Psoas muscle (tissue), 7 donors: ENCODE measurements at regions not wholly inside any gene's neighbourhood (a gene's known extent, or its start where the extent isn't known, plus 50 kb on each side); places are given as distances from the start of the nearest gene placed in this dataset.

Experiments
- ATAC-seq, 4 donors: fragments of 200-7000 bp; cut with Tn5 transposase; one replicate each; pipeline ENCODE4 v1.9.1; 2020; ENCODE audit warnings: moderate library complexity in 3 of 4, mild to moderate bottlenecking in 2 of 4
- DNase-seq, 2 donors: peaks; one replicate each; pipeline ENCODE4 v3.0.0-alpha.2; 2020
- H3K27ac ChIP-seq: fragments of 200-600 bp; one replicate; pipeline ENCODE4 v1.8.0; 2022
- H3K27me3 ChIP-seq, 3 donors: fragments of 200-600 bp in 1 of 3; one replicate each; pipeline versions ENCODE4 v1.6.1 to v1.8.0; 2013 to 2022; ENCODE audit warnings: low read length in 2 of 3, mild to moderate bottlenecking in 2 of 3, moderate library complexity in 1 of 3; ENCODE audit not compliant: insufficient read depth in 3 of 3
- H3K36me3 ChIP-seq, 2 donors: fragments of 200-600 bp in 1 of 2; one replicate each; pipeline versions ENCODE4 v1.6.1 to v1.8.0; 2013 to 2022; ENCODE audit warnings: low read depth in 1 of 2, mild to moderate bottlenecking in 1 of 2, moderate library complexity in 1 of 2; ENCODE audit not compliant: insufficient read depth in 1 of 2
- H3K4me1 ChIP-seq: fragments of 200-600 bp; one replicate; pipeline ENCODE4 v1.8.0; 2022
- H3K4me3 ChIP-seq: fragments of 200-600 bp; one replicate; pipeline ENCODE4 v1.8.0; 2022; ENCODE audit warnings: mild to moderate bottlenecking
- H3K9me3 ChIP-seq: fragments of 200-600 bp; one replicate; pipeline ENCODE4 v1.8.0; 2022
- CTCF ChIP-seq: fragments of 200-600 bp; IDR thresholded peaks from one replicate; pipeline ENCODE4 v1.8.0; 2022; ENCODE audit warnings: antibody characterized with exemption
- WGBS, 3 donors: extraction: QIAGEN DNeasy Blood & Tissue Kit; methylation state at CpG; one replicate each; pipeline versions ENCODE4 v1.1.6 to v1.1.7; 2013; 5-methylcytosine and 5-hydroxymethylcytosine counted together
- intact Hi-C, 2 donors: fragments of 100-400 bp; cut with DNase I; formaldehyde crosslinking; loops; one replicate each; pipeline versions ENCODE4 v1.11.0 to v1.14.2; 2022
- donor health status: healthy with polysubstance abuse.
- donor health status: DM: no; HTN: no; CAD: no; lungs with moderate emphysema.
- donor health status: Bipolar disorder and iron deficiency.
- donor health status: healthy.
- donor health status: DM: yes; HTN: yes; CAD: no.
- donor health status: DM: no; HTN: no; CAD: no.
- donor health status: DM: yes; HTN: yes; CAD: no.

- WGBS, 3 donors: 80 to 92% (median 83%) methylated on average over 1 of the region's 1 CpG
- ATAC-seq (no peak), DNase-seq (no peak)
- intact Hi-C loops: no loop called here
- H3K36me3 ChIP-seq: no peaks in the 10 kb centered on the region
- no peak overlapping the region for H3K27ac ChIP-seq
- H3K9me3 ChIP-seq: no peaks in the 10 kb centered on the region
- no peak for TF ChIP-seq CTCF
- H3K4me3 ChIP-seq: no peak overlapping the region
- peaks cover 17% of the 10 kb centered on the region for H3K4me1 ChIP-seq
- no peaks in the 10 kb centered on the region for H3K27me3 ChIP-seq
Observed at GRCh38 chr21:16620786-16621320, 891.1 kb downstream of the USP25 start.

GRCh38 chr21:16624479-16625118 is 888.2 kb upstream of the CXADR start:
- intact Hi-C loops: no loop called here
- Histone ChIP-seq H3K36me3 (no peaks in the 10 kb centered on the region), H3K4me1 (peaks cover 17% of the 10 kb centered on the region), H3K4me3 (no peak overlapping the region), H3K27ac (no peak overlapping the region), H3K27me3 (no peaks in the 10 kb centered on the region), H3K9me3 (no peaks in the 10 kb centered on the region)
- TF ChIP-seq CTCF: no peak
- peak in 3 of 4 donors; percentile 68 to 79 (median 69) for ATAC-seq
- WGBS, 3 donors: 19 to 26% (median 22%) methylated on average over 5 of the region's 5 CpGs
- no peak for DNase-seq

- intact Hi-C loops: no loop called here
- Histone ChIP-seq H3K36me3 (no peaks in the 10 kb centered on the region), H3K4me3 (no peak overlapping the region), H3K27ac (no peak overlapping the region), H3K4me1 (peaks cover 17% of the 10 kb centered on the region), H3K27me3 (no peaks in the 10 kb centered on the region), H3K9me3 (no peaks in the 10 kb centered on the region)
- TF ChIP-seq CTCF: no peak
- 76 to 82% (median 77%) methylated on average over 1 of the region's 1 CpG for WGBS, 3 donors
- no peak for ATAC-seq
- DNase-seq: no peak
Observed at GRCh38 chr21:16625491-16625890, 887.4 kb upstream of the CXADR start.

- no peaks in the 10 kb centered on the region for H3K36me3 ChIP-seq
- no peaks in the 10 kb centered on the region for H3K9me3 ChIP-seq
- 53 to 65% (median 57%) methylated on average over 4 of the region's 4 CpGs for WGBS, 3 donors
- no peaks in the 10 kb centered on the region for H3K27me3 ChIP-seq
- intact Hi-C loops: no loop called here
- ATAC-seq (peak in 1 of 4 donors; percentile 44), DNase-seq (no peak)
- H3K4me1 ChIP-seq: peaks cover 7% of the 10 kb centered on the region
- TF ChIP-seq CTCF: no peak
- H3K27ac ChIP-seq: no peak overlapping the region
- no peak overlapping the region for H3K4me3 ChIP-seq
Observed at GRCh38 chr21:16633831-16634459, 878.9 kb upstream of the CXADR start.
